D341Med (cell line): ENCODE measurements at regions not wholly inside any gene's neighbourhood (a gene's known extent, or its start where the extent isn't known, plus 50 kb on each side); places are given as distances from the start of the nearest gene placed in this dataset.

Experiments used
- DNase-seq: peaks from one replicate; pipeline ENCODE4 v3.0.0; 2012; ENCODE audit warnings: low spot score

DNA sequence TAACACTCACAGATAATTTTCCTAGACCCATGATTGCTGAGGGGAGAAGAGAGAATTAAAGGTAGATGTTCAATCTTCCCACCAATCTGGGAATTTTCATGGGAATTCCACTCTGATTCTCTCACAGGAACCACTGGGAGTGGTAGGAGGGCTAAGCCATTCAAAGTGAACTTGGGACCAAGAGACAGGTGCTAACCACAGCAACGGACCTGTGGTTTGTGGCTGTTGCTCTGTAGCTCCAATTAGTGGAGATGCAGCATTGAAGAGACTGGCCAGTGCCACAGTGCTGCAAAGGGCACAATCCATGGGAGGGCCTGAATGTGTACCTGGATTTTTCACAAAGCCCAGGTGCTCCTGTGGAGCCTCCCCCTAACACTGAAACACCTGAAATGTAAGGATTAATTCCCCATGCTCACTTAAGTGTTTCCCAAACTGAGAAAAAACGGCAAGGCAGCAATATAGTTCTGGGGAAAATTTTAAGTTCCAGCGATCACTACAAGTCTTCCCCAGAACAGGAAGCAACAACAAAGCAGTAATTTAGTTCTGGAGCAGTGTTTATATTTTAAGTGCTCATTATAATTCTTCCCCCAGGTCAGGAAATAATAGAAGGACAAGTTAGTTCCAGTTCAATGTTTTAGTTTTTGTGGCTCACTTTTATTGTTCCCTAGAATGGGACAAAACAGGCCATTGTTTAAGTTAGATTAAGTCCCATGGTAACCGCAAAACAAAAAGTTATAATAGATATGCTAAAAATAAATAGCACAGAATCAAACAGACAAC, 1045.8 kb downstream of the CNTNAP5 start:
- no peak for DNase-seq

DNA sequence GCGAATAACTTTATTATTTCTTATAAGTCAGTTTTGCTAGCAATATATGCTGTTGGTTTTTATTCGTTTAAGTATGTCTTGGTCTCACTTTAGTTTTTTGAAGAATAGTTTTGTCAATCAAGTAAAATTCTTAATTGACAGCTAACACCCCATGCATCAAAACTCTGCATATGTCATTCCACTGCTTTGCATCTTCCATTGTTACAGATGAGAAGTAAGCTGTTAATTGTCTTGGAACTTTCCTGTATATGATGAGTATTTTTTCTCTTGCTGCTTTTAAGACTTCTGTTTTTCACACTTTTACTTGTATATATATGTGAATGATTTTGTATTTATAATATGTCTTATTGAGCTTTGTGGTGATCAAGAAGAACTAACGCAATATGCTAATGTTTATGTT, 1048.4 kb downstream of the CNTNAP5 start:
- no peak for DNase-seq

DNA sequence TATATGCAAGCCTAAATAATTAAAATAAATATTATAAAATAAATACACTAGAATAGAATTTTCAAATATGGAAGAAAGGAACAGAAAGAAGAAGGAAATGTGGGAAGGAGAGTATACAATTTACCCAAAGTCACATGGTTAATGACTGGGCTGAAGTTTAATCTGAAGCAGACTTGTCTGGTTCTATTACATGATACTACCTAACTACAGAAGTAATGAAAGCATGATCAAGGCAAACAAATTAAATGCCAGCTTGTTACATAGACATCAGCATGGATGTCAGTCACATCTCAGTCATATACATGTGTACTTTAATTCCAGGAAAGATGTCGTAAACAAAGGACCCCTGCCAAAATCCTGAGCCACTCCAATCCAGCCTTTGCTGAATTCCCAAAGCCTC, 1060.8 kb downstream of the CNTNAP5 start:
- DNase-seq = no peak

DNA sequence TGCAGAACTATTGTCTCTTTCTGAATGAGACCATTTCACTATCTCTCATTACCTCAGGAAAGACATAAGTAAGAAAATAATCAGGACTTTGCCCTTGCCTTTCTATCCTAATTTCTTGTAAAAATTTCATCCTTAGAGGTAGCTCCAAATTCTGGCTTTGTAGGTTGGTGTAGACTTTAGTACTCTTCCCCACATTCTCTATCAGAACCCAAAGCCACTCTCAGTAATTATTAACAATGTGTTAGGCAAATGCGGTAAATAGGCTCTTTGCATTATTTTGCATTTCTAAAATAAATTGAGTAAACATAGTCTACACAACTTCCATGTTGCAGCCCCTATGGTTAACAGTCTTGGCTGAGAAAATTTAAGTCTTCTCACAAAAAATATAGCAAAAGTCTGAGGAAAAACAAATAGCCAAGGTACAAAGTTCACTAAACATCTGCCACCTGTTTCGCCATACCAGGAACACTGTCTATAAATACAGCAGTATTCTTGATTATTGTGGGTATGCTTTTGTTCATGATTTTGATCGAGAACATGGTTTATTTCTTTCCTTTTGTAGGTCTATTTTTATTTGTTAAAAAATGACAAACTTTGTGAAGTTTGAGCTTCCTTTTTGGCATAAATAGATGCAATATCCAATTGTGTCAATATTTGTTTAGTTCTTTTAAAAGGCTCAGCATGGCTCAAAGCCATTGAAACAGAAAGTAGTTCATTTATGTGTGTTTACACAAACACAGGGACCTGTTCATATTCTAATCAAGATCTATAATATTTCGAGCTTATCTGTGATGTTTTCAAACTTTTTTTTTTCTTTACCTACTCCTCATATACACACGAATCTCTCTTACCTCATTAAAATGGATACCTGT, 1061.5 kb downstream of the CNTNAP5 start:
- no peak for DNase-seq

DNA sequence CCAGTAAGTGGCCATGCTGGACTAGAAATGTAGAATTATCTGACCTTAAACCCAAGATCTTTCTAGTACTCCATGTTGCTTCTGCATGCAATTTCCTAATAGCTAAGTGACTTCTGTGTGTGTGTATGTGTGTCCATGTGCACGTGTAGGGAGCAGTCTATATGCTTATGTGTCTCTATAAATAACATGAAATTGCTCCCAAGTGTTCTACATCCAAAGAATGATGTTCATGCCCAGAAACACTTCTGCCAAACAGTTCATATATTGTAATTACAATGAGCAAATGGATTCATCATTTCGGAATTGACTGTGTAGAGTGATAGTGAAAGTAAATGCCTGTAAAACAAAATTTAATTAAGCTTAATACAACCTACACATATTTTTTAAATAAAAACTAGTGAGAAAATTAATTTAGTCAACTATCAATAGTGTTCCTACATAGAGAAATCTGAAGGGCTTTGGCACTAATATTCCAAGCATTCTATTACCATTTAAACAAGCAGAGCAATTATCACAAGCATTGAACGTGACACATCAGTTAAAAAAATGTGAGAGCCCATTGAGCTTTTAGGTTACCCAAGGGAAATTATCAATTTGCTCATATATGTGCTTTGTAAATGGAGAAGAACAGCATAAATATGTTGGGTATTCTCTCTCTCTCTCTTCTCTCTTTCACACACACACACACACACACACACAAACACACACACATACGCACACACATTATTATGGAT, 1067.4 kb downstream of the CNTNAP5 start:
- DNase-seq = no peak

DNA sequence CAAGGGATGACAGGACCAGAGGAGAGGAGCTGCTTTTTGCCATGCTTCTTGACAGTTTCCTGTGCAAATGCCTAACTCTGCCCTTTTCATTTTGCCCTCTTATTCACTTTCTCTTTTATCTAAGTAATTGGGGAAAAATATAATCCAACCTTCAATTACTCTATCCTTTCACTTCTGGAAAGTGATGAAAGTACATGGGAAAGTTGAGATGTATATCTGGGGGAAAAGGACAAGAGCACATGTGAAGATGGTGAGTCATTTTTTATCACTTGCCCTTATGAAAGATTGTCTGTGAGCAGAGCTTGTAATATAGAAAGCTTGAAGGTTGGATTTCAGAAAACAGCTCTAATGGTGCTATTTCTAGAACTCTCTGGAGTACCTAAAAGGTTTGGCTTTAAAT, 1070.7 kb downstream of the CNTNAP5 start:
- DNase-seq = no peak

DNA sequence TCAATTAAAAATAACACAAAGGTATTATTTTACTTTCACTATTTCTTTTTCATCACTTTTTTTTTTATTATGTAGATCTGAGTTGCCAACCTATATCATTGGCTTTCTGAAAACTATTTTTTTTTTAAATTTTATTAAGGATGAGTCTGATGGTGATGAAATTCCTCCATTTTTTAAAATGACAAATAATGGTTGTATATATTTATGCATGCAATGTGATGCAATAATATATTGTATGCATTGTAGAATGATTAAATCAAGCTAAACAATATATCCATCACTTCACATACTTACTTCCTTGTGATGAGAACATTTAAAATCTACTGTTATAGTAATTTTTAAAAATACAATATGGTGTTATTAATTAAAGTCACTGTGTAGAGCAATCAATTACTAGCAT, 1081.6 kb downstream of the CNTNAP5 start:
- no peak for DNase-seq

DNA sequence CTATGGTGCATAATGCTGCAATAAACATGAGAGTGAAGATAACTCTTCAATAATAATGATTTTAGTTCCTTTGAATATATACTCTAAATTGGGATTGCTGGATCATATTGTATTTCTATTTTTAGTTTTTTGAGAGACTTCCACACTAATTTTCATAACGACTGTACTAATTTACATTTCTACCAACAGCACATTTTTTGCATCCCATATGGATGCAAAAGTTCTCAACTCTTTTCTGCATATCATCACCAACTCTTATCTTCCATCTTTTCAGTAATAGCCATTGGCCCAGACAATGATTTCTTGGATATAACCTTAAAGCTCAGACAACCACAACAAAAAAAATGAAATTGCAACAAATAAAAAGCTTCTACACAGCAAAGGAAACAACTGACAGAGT, 1082.4 kb downstream of the CNTNAP5 start:
- DNase-seq = no peak

DNA sequence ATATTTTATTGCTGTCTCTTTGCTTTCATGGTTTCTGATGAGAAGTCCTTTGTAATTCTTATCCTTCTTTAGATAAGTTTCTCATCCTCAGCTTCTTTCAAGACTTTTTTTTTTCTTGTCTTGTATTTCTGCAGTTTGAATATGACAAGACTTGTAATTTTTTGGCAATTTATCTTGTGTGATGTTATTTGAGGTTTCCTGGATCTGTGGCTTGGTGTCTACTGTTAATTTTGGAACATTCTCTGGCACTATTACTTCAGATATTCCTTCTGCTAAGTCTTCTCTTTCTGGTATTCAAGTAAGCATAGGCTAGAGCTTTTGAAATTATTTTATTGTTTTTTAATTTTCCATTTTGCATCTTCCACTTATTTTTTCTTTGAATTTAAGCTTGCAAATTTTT, 1083.2 kb downstream of the CNTNAP5 start:
- no peak for DNase-seq

DNA sequence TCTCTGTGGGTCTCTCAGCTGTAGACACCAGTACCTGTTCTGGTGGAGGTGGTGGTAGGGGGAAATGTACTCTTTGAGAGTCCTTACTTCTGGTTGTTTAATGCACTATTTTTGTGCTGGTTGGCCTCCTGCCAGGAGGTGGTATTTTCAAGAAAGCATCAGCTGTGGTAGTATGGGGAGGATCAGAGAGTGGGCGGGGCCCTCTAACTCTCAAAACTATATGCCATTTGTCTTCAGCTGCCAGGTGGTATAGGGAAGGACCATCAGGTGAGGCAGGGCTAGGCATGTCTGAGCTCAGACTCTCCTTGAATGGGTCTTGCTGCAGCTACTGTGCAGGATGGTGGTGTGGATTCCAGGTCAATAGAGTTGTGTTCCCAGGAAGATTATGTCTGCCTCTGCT, 1100.8 kb downstream of the CNTNAP5 start:
- DNase-seq = no peak

DNA sequence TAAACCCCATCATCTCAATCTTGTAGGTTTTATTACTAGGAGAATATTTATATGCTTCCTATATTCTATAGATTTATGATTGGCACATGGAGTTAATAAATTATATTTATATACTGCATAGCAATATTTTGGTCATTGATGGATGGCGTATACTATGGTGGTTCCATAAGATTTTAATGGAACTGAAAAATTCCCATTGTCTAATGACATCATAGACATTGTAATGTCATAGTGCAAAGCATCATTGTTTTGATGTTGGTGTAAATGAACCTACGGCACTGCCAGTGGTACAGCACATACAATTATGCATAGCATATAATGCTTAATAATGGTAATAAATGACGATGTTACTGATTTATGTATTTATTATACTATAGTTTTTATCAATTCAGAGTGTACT, 1135.9 kb downstream of the CNTNAP5 start:
- DNase-seq = no peak

DNA sequence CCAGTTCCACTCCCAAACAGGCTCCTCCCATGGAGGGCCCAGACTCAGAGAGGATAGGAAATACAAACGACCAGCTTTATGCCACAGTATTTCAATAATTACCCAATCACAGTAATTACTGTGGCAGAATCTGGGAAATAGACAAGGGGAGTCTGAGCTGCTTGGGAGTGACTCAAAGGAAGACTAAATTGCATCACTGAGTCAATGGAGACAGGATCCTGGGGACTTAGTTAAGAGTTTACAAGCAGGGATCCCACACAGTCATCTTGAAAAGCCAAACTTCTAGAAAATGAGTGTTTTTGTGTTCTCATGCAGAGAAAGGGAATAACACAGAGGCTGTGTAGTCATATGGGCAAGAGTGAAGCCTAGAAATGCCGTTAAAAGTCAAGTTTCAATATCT, 1142.1 kb downstream of the CNTNAP5 start:
- no peak for DNase-seq

DNA sequence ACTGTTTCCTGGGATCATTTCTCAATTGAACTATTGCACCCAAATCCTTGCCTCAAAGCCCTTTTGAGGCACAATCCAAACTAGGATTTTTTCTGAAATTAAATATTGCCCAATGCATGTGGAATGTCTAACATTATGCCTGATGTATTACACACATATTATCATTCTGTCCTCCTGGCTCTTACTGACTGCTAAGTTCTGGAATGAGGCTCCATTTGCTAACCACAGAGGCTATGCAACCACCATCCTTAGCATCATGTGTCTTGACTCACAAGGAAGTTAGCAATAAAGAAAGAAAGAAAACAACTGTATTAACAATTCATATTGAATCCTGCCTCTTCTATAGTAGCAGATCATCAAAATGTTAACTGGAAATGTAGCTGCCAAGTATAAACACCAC, 1142.7 kb downstream of the CNTNAP5 start:
- DNase-seq = no peak

DNA sequence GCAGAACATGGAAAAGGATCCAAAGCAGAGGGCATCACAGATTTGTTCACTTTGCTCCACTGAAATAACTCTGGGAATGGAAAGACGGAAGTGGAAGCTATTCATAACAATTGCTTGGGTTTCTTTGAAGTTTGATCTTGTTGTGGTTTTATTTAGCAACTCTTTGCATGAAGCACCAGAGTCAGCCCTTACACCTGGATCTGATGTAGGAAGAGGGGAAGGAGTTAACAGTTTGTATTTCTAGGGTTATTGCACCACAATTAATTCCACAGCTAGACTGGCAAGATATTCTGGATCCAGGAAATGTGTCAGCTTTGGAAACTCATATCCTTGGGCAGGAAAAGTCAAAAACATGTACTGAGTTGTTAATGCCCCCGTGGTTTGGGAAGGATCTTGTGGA, 1143.4 kb downstream of the CNTNAP5 start:
- no peak for DNase-seq

DNA sequence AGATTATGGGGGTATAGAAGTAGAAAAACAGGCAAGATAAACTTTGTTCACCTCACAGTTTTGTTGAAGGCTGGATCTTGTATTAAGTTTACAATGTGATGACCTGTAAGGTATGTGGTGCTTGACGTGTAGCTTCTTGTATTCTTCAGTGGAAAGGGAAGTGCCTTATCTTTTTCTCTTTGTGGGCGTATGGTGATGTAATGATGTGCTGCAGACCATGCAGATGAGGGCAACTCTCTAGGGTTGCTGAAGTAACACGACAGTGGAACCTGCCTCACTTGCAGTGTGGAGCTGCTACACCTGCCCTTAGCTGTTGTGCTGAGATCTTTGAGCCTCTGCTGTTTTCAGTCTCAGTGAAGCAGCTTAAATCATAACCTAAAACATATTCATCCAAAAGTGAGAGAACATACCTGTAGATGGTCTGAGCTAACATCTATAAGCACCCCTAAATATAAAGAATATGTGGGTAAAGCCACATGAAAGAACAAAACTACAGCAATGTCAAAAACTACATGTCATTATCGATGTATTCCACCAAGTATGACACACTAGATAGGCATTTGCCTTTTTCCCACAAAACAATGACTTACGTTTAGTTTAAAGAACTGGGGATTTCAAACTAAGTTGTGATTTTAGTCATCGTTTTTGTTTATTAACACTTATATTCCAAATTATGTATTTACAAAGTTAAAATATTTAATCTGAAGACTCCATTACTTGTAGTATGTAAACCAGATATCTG, 1144.1 kb downstream of the CNTNAP5 start:
- DNase-seq = no peak

DNA sequence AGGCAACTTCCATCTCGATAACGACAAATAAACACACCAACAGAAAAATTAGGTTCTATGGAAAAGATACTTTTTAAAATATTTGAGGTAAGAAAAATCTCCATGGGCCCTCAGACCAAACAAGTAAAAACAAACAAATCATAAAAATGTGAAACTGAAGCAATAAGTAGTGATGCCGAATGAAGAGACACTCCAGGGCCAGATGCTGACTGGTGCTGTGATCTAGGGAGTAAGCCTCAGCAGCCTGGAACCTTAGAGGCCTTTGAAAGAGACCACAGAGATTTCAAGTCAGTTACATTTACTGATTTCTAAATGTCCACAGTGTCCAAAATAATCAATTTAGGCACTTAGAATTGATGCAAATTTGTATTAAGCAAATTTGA, 1144.7 kb downstream of the CNTNAP5 start:
- no peak for DNase-seq

DNA sequence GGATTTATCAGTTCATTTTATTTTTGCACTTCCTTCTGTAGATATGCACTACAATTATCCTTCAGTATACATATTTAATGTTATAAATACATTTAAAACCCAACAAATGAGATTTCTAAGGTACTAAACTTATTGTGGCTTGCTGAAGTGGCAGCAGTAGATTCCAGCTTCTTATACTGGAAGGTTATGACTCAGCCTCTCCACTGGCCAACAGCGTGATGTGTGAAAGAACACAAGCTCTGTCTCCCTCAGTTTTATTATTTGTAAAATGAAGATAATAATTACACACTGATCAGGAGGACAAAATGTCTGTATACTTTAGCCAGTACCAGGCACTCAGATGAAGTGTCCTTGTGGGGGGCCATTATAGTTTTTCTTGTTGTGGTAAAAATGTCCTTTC, 1147.1 kb downstream of the CNTNAP5 start:
- DNase-seq = no peak

DNA sequence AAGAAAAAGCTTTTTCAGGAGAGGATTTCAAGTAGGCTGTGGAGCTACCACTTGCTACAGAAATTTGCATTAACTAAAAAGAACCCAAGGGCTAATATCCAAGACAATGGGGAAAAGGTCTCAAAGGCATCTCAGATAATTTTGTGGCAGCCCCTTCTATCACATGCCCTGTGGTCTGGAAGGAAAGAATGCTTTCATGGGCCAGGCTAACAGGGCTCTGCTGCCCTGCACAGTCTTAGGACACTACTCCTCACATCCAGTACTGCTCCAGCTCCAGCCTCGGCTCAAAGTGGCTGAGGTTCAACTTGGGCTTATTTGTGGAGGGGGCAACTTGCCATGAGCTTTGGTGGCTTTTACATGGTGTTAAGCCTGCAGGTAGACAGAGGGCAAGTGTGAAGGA, 1150.3 kb downstream of the CNTNAP5 start:
- DNase-seq = no peak

DNA sequence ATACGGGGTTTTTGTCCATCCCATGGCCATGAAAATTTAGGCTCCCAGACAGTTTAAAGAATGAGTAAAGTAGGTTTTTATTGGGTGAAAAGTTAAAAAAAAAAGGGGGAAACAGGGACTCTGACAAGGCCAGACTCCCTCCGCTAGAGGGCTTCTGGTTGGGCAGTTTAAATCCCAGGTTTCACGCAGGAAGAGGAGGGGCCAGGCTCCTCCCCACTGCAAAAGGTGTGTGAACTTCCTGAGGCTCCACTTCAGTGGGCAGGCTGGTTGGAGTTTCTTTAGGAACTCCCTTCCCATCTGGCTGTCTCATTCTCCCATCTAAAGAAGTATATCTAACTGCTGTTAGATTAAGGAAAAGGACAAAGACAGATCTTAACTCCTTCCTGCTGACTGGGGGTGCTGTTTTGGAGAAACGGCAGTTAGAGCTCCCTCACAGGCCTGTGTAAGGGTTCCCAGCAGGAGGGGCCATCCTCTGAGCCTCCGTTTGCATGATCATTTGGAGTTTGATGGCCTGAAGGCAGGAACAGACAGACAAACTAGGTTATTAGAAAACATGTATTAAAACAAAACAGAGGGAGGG, 1160.7 kb downstream of the CNTNAP5 start:
- DNase-seq = no peak

DNA sequence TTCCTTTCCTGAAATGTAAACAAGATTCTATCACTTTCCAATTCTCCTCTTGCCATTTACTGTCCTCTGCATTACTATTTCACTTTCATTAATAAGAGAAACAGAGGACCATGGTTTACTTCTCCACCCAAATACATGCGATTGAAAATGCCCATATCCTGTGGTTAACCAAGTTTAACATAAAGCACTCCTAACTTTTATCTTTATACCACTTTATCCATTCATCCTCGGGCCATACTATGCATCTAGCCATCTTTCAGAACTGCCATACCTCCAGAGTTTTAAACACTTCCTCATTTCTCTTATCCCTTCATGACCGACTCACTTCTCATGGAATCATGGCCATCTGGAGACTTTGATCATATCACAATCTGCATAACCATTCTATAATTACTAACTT, 1182.3 kb downstream of the CNTNAP5 start:
- no peak for DNase-seq

DNA sequence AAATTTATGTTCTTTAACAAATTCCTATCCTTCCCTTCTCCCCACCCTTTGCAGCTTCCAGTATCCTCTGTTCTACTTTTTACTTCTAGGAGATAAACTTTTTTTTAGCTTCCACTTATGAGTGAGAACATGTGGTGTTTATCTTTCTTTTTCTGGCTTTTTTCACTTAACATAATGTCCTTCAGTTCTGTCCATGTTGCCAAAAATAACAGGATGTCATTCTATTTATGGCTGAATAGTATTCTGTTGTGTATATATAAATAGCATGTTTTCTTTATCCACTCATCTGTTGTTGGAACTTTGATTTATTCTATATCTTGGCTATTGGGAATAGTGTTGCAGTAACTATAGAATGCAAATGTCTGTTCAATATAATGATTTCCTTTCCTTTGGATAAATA, 1191.2 kb downstream of the CNTNAP5 start:
- DNase-seq = no peak

DNA sequence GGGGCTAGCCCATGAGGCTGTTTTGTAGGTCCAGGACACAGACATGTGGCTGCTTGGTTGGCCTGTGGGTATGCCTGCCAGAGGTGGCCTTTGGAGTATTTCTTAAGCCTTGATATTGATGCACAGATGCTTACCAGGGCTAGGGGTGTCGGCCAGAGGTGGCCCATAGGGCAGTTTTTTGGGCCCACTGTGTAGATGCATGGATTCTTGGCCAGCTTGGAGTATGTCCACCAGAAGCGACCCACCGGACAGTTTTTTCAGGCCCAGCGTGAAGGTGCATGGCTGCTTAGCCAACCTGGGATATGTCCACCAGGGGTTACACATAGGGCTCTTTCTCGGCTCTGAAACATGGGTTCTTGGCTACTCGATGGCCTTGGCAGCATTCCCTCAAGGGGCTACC, 1199.1 kb downstream of the CNTNAP5 start:
- DNase-seq = no peak
